SK-N-SH treated with all-trans-retinoic acid at 6 μM for 48 hours (cell line): ENCODE measurements at regions not wholly inside any gene's neighbourhood (a gene's known extent, or its start where the extent isn't known, plus 50 kb on each side); places are given as distances from the start of the nearest gene placed in this dataset.

ENCODE experiments used
- ESRRG ChIP-seq: fragments of 250-450 bp; sonication (Bioruptor Pico); IDR thresholded peaks from 2 replicates; pipeline ENCODE4 v1.6.1; 2021; ENCODE audit warnings: mild to moderate bottlenecking
- ISL1 ChIP-seq: fragments of 250-450 bp; sonication (Bioruptor Pico); IDR thresholded peaks from 2 replicates; pipeline ENCODE4 v2.1.2; 2022; ENCODE audit warnings: mild to moderate bottlenecking, moderate library complexity
- RARB ChIP-seq: fragments of 250-450 bp; sonication (Bioruptor Pico); IDR thresholded peaks from 2 replicates; pipeline ENCODE4 v1.8.0; 2021; ENCODE audit warnings: mild to moderate bottlenecking, moderate library complexity
- TOX ChIP-seq: fragments of 250-450 bp; sonication (Bioruptor Pico); IDR thresholded peaks from 2 replicates; pipeline ENCODE4 v1.8.0; 2021; ENCODE audit warnings: mild to moderate bottlenecking, moderate library complexity, borderline replicate concordance
- ZFP3 ChIP-seq: fragments of 250-450 bp; sonication (Bioruptor Pico); IDR thresholded peaks from 2 replicates; pipeline ENCODE4 v1.5.0; 2020; ENCODE audit warnings: mild to moderate bottlenecking, moderate library complexity
- ZFP30 ChIP-seq: fragments of 450-650 bp; formaldehyde crosslinking; IDR thresholded peaks from 2 replicates; pipeline ENCODE4 v1.5.0; 2022; ENCODE audit warnings: mild to moderate bottlenecking, moderate library complexity
- ZNF565 ChIP-seq: fragments of 450-650 bp; formaldehyde crosslinking; conservative IDR thresholded peaks from 2 replicates; pipeline ENCODE4 v1.5.0; 2020; ENCODE audit warnings: low read depth, mild to moderate bottlenecking, moderate library complexity
- TF ChIP-seq, protein P1 (sequence below): fragments of 250-450 bp; sonication (Bioruptor Pico); IDR thresholded peaks from 2 replicates; pipeline ENCODE4 v1.8.0; 2020; ENCODE audit warnings: mild to moderate bottlenecking, moderate library complexity, borderline replicate concordance

DNA sequence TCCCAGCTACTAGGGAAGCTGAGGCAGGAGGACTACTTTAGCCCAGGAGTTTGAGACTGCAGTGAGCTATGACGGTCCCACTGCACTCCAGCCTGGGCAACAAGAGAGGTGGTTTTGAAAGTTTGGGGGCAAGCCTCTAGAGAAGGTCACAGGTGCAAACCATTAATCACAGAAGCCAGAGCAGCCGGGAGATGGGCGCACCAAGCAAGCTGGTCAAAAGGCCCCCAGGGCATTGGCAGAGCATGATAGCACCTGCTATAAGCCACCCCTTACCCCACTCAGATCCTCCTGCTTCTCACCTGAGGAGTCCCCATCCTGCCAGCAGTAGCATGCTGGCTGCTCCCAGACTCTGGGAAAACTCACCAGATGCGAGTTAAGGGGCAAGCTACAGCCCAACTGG is 116.1 kb upstream of the RAB12 start:
- TF ChIP-seq ZFP3 (CRISPR knock-in tag), result no peak
- no peak for TF ChIP-seq RARB (CRISPR knock-in tag)
- TF ChIP-seq ZNF565 (CRISPR knock-in tag), result no peak
- no peak for TF ChIP-seq ZFP30
- TF ChIP-seq TOX (CRISPR knock-in tag), result no peak
- TF ChIP-seq, protein P1, sequence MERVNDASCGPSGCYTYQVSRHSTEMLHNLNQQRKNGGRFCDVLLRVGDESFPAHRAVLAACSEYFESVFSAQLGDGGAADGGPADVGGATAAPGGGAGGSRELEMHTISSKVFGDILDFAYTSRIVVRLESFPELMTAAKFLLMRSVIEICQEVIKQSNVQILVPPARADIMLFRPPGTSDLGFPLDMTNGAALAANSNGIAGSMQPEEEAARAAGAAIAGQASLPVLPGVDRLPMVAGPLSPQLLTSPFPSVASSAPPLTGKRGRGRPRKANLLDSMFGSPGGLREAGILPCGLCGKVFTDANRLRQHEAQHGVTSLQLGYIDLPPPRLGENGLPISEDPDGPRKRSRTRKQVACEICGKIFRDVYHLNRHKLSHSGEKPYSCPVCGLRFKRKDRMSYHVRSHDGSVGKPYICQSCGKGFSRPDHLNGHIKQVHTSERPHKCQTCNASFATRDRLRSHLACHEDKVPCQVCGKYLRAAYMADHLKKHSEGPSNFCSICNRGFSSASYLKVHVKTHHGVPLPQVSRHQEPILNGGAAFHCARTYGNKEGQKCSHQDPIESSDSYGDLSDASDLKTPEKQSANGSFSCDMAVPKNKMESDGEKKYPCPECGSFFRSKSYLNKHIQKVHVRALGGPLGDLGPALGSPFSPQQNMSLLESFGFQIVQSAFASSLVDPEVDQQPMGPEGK (CRISPR knock-in tag), result no peak
- no peak for TF ChIP-seq ISL1 (CRISPR knock-in tag)
- TF ChIP-seq ESRRG, result no peak
